ENCODE measurements at regions not wholly inside any gene's neighbourhood (a gene's known extent, or its start where the extent isn't known, plus 50 kb on each side); places are given as distances from the start of the nearest gene placed in this dataset.

- DNase-seq (ENCODE audit: low read depth, low spot score): no peak
- no peak overlapping the region for H3K27ac ChIP-seq
These were observed 57.4 kb upstream of the TMPRSS15 start for GRCh38 chr21:18460979-18461378.

- H3K27ac ChIP-seq: no peak overlapping the region
- no peak for DNase-seq (ENCODE audit: low read depth, low spot score)
These were observed 58.2 kb upstream of the TMPRSS15 start for GRCh38 chr21:18461743-18462142.

- no peak overlapping the region for H3K27ac ChIP-seq
- no peak for DNase-seq (ENCODE audit: low read depth, low spot score)
These were observed 64.1 kb upstream of the TMPRSS15 start for GRCh38 chr21:18467715-18468114.

GRCh38 chr21:18468790-18469189, 65.2 kb upstream of the TMPRSS15 start:
- no peak overlapping the region for H3K27ac ChIP-seq
- no peak for DNase-seq (ENCODE audit: low read depth, low spot score)

DNA sequence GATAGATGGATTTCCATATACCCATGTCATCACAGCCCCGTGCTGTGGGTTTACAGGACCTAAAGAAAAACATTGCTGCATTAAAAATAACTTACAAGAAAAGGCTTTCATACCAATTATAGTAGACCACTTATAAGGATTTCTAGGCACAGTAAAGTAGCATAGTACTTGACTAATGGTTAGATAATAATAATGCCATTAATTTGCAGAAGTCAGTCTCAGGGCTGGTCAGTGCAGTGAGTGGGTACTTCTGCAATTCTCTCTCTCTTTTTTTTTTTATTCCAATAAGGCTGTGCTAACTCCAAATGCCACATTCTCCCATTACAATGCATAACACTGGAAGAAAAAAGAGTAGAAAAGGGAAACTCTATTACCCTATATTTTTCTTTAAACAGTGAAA, 73.1 kb upstream of the TMPRSS15 start:
- no peak overlapping the region for H3K27ac ChIP-seq
- no peak for DNase-seq (ENCODE audit: low read depth, low spot score)

DNA sequence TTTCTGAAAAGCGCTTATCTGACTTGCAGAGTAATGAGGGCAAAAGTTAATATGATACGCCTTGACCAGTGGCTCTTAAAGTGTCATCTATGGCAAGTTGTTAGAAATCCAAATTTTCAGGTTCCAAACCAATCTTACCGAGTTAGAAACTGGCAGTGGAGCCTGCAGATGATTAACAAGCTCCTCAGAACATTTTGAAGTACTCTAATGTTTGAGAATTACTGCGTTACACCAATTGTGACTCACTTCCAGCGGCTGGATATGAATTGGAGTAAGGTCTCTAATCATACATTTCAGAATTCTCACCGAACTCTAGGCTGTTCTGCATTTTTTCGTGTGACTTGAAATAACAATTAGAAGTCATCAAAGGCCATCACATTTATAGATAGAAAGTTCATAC, 73.5 kb upstream of the TMPRSS15 start:
- no peak overlapping the region for H3K27ac ChIP-seq
- no peak for DNase-seq (ENCODE audit: low read depth, low spot score)

DNA sequence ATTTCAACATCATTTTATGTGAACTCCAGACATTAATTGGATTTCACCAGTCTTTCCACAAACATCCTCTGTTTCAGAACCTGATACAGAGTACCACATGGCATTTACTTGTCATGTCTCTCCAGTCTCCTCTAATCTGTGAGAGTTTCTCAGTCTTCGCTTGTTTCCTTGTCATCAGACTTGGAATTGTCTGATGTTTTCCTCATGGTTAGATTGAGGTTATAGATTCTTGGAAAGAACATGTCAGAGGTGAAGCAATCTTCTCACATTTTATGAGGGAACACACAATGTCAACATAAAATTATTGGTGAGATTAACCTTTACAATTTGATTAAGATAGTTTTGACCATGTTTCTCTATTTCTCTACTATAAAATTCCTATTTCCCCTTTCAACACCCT, 74.9 kb upstream of the TMPRSS15 start:
- H3K27ac ChIP-seq: no peak overlapping the region
- DNase-seq (ENCODE audit: low read depth, low spot score): no peak

DNA sequence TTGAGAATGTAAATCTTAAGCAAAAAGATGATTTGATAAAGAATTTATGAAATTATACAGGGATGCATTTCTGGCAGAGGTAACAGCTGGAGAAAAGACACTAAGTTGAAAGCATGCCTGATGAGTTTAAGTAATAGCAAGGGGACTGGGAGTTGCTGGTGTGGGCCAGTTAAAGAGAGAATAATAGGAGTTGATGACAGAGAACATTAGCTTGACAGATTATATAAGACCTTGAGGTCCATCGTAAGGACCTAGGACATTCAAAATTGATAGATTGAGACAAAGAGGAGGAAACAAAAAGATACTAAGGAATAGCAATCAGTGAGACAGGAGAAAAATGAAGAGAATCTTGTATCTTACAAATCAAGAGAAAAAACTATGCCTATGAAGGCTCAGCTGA, 84.7 kb upstream of the TMPRSS15 start:
- H3K27ac ChIP-seq: no peak overlapping the region
- DNase-seq (ENCODE audit: low read depth, low spot score): no peak

DNA sequence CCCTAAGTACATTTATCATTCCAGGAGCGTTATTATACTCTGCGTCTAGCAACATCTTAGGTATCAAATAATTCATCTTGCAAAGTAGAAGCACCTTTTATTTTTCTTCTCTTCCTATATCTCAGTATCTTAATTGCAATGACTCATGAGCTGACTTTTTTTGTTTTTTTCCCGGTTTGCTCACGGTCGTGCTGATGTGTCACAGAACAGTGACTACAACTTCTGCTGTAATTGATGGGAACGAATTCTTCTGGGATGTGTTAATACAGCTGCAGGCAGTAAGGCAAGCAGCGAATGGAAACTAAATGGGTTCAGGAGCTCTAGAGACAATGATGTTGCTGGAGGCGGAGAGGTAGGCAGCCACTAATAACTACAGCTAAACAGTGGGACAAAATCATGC, 89.8 kb upstream of the TMPRSS15 start:
- no peak overlapping the region for H3K27ac ChIP-seq
- DNase-seq (ENCODE audit: low read depth, low spot score): no peak

DNA sequence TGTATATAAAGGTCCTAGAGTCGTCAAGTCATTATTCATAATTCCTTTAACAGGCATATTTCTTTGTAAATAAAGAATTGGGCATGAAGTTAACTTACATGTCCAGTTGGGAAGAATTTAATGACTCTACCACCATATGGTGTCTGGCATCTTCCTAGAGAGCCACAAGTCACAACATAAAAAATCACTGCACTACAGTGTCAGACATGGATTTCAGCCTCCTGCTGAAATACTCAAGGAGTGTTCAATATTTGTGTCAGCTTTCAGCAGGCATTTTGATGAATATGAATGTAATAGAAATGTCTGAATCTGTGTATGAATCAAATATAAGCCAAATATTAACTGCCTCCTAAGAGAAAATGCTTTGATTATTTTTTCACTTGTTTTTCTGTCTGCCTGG, 91.9 kb upstream of the TMPRSS15 start:
- no peak overlapping the region for H3K27ac ChIP-seq
- DNase-seq (ENCODE audit: low read depth, low spot score): no peak

GRCh38 chr21:18498431-18498830, 94.8 kb upstream of the TMPRSS15 start:
- no peak for DNase-seq (ENCODE audit: low read depth, low spot score)
- no peak overlapping the region for H3K27ac ChIP-seq

DNA sequence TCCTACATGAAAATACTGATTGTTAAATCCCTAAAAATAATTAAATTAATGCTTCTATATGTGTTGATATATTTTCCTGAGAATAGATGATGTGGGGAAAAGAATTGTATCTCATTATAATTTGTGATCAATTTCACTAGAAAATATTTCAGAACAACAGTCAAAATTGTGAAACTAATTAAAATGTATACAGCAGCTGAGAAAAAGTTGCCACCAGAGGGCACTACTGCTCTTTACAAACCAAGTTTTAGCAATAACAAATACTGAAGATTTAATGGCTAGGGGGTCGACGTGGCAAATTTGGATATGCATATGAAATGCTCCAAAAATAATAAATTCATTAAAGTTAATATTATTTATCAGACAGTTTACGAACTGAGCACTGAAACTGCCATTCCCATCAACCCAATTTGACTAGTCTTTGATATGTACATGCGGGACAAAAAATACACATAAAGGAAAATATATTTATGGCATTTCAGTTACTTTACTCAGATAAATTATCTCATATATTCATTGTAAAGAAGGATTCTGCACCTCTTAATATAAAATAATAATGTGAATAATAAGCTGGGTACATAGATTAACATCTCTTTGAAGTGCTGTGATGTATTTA, 96.3 kb upstream of the TMPRSS15 start:
- no peak for DNase-seq (ENCODE audit: low read depth, low spot score)
- no peak overlapping the region for H3K27ac ChIP-seq

- H3K27ac ChIP-seq: no peak overlapping the region
- no peak for DNase-seq (ENCODE audit: low read depth, low spot score)
These were observed 114.5 kb upstream of the TMPRSS15 start for GRCh38 chr21:18518054-18518481.

DNA sequence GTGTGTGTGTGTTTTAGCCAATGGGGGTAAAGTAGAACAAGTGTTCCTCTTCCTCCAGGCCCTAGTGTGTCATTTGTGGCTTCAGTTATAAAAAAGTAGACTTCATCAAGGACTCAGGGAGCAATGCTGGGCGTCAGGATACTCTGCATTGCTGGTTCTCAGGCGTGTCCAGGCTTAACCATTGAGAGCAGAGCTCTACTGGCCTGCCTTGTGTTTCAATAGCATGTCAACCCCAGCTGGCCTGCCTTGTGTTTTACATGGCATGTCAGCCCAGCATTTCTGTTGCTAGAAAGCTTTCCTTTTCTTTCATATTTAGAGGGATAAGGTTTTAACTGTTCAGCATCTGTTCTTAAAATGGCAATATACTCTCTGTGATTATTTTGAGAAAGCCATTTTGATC, 117.6 kb upstream of the TMPRSS15 start:
- no peak for DNase-seq (ENCODE audit: low read depth, low spot score)
- no peak overlapping the region for H3K27ac ChIP-seq

GRCh38 chr21:18522181-18522972, 118.8 kb upstream of the TMPRSS15 start:
- DNase-seq (ENCODE audit: low read depth, low spot score): no peak
- no peak overlapping the region for H3K27ac ChIP-seq

DNA sequence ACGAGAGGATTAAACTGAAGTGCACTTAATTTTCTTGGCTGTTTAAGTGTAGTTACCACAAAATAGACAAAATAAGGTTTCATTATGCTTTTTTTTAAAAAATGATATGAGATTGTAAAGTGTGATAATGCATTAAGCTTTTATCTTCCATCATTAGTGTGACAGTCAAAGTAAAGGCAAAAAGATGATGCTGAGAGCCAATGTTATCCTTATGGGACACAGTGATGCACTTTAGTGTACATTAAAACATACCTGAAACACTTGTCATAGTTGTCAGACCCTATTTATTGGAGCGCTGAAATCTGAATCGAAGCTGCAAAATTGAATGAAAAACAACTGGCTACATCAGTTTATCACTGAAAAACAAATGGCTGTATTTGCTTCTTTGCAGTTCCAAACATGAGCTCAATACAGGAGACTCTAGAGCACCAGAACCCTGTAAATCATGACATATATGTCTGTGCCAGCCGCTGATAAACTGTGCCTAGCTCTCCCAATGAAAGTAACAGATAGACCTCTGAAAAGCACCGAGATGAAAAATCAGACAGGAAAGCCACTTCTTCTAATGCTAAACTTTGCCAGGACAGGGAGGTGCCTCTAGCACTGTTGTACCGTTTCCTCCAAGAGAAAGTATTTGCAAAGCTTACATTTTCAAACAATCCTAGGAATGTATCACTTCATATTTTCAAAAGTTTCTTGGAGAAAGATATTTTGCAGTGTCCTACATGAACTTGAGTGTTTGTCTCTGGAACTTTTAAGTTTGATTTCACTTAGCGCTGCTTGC, 120.7 kb upstream of the TMPRSS15 start:
- H3K27ac ChIP-seq: no peak overlapping the region
- DNase-seq (ENCODE audit: low read depth, low spot score): no peak

DNA sequence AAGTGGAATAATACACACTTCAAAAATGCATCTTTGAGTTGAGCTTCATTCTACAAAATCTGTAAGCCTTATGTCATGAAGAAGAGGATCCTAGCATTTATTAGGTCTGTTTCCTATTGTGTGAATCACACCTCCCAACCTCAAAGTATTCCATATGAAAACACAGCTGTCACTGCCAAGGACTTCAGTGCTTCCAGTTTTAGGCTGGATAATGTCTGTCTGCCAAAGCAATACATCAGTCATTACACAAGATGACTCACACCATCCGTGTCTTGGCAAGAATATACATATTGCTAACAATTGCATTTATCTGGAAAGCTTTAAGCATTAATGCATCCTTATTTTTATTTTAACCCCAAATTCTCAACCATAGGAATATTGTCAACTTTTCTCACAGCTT, 125.7 kb upstream of the TMPRSS15 start:
- DNase-seq (ENCODE audit: low read depth, low spot score): no peak
- no peak overlapping the region for H3K27ac ChIP-seq

DNA sequence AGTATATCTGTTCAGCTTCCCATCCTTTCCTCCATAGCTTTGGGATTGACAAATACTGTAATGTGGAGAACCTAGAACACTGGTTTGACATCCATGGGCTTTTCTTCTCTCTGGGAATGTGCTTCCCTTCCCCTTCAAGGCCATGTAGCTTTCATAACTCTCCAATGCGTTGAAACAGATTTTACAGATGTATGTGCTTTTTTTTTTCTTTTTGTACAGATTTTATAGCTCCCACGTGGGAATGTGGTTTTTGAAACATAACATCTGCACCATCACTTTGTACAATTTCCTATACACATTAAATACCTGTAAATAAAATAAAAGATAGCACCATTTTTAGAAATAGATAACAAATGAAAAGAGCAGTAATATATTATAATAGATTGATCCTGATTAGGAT, 138.5 kb upstream of the TMPRSS15 start:
- H3K27ac ChIP-seq: no peak overlapping the region
- DNase-seq (ENCODE audit: low read depth, low spot score): no peak

GRCh38 chr21:18545908-18546307, 142.3 kb upstream of the TMPRSS15 start:
- DNase-seq (ENCODE audit: low read depth, low spot score): no peak

GRCh38 chr21:18547347-18547746, 143.8 kb upstream of the TMPRSS15 start:
- DNase-seq (ENCODE audit: low read depth, low spot score): no peak

More at GRCh38 chr21:18545908-18546307, 142.3 kb upstream of the TMPRSS15 start:
- H3K27ac ChIP-seq: no peak overlapping the region

GRCh38 chr21:18548249-18548648, 144.7 kb upstream of the TMPRSS15 start:
- H3K27ac ChIP-seq: no peak overlapping the region
- no peak for DNase-seq (ENCODE audit: low read depth, low spot score)

More at GRCh38 chr21:18547347-18547746, 143.8 kb upstream of the TMPRSS15 start:
- H3K27ac ChIP-seq: no peak overlapping the region

All from epithelial cell of prostate (primary cell).